HG03139 (cell line): ENCODE measurements at regions not wholly inside any gene's neighbourhood (a gene's known extent, or its start where the extent isn't known, plus 50 kb on each side); places are given as distances from the start of the nearest gene placed in this dataset.

Source experiments
- ATAC-seq: cut with Tn5 transposase; IDR thresholded peaks from one replicate; pipeline ENCODE4 v1.9.1; 2021; ENCODE audit not compliant: unreplicated experiment

- no peak for ATAC-seq
Observed at GRCh38 chr20:7601431-7601830, 338.8 kb downstream of the HAO1 start.

- ATAC-seq: no peak
Observed at GRCh38 chr20:7606941-7607340, 333.3 kb downstream of the HAO1 start.

- ATAC-seq: no peak
Observed at GRCh38 chr20:7608250-7608649, 332.0 kb downstream of the HAO1 start.

- no peak for ATAC-seq
Observed at GRCh38 chr20:7609251-7609650, 331.0 kb downstream of the HAO1 start.

- ATAC-seq: no peak
Observed at GRCh38 chr20:7610681-7611080, 329.6 kb downstream of the HAO1 start.

GRCh38 chr20:7617797-7618196 lies 322.5 kb downstream of the HAO1 start:
- no peak for ATAC-seq

GRCh38 chr20:7622399-7622961 lies 317.8 kb downstream of the HAO1 start:
- ATAC-seq: no peak

- no peak for ATAC-seq
Observed at GRCh38 chr20:7624886-7625285, 315.4 kb downstream of the HAO1 start.

GRCh38 chr20:7627734-7628663 lies 312.3 kb downstream of the HAO1 start:
- ATAC-seq: no peak

GRCh38 chr20:7629880-7630279 lies 310.4 kb downstream of the HAO1 start:
- ATAC-seq: no peak

- no peak for ATAC-seq
Observed at GRCh38 chr20:7637184-7637583, 303.1 kb downstream of the HAO1 start.

GRCh38 chr20:7650086-7650879 lies 290.0 kb downstream of the HAO1 start:
- no peak for ATAC-seq

GRCh38 chr20:7654231-7654630 lies 286.0 kb downstream of the HAO1 start:
- no peak for ATAC-seq

GRCh38 chr20:7656687-7657467 lies 283.4 kb downstream of the HAO1 start:
- ATAC-seq: no peak

- no peak for ATAC-seq
Observed at GRCh38 chr20:7657569-7657968, 282.7 kb downstream of the HAO1 start.

- ATAC-seq: no peak
Observed at GRCh38 chr20:7660165-7660564, 280.1 kb downstream of the HAO1 start.

- ATAC-seq: no peak
Observed at GRCh38 chr20:7665376-7665775, 274.9 kb downstream of the HAO1 start.

- ATAC-seq: no peak
Observed at GRCh38 chr20:7667194-7667593, 273.1 kb downstream of the HAO1 start.

GRCh38 chr20:7672571-7672970 lies 267.7 kb downstream of the HAO1 start:
- no peak for ATAC-seq

GRCh38 chr20:7673841-7674240 lies 266.4 kb downstream of the HAO1 start:
- ATAC-seq: no peak

GRCh38 chr20:7682916-7683315 lies 257.3 kb downstream of the HAO1 start:
- no peak for ATAC-seq
